ENCODE measurements at regions not wholly inside any gene's neighbourhood (a gene's known extent, or its start where the extent isn't known, plus 50 kb on each side); places are given as distances from the start of the nearest gene placed in this dataset.

DNA sequence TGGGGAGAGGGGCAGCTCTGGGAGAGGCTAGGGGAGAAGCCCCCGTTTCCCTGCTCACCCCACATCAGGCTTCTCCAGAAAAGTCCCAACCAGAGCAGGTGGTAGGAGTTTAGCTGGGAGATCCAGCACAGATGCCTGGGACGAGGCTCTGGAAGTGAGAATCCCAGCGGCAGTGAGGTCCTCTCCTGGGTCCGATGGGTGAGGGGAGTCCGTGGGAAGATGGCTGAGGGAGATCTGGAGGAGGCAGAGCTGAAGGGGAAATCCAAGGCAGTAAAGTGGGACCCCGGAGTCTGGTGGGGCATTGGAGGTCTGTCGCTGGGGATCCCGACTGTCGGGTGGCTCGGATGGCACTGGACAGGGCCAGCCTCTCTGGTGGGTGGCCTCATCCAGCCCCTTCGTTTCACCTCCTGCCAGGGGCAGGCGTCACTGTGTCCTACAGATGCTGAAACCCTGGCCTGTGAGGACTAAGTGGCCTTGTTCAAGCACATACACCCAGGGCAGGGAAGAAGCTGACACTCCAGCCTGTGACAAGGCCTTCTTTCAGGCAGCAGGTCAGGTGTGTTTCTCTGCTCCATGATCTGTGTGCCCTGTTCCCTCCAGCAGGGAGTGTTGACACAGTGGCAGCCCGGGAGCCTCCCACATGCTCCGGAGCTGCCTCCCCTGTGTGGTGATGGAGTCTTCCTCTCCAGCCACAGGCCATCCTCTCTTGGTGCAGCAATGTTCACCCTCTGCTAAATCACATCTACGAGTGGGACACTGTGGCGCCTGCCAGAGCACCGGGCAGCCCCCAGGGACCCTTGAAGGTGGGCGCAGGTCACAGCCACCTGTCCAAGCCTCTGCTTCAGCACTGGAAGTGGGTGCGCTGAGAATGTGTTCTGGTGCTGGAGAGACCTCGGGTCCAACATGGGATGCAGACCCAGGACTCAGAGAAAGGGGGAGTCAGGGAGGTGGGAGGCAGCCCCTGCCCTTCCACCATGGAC, 850.8 kb downstream of the BRD1 start:
- DNase-seq (ENCODE audit: low read depth in 2 of 2), result no peak

DNA sequence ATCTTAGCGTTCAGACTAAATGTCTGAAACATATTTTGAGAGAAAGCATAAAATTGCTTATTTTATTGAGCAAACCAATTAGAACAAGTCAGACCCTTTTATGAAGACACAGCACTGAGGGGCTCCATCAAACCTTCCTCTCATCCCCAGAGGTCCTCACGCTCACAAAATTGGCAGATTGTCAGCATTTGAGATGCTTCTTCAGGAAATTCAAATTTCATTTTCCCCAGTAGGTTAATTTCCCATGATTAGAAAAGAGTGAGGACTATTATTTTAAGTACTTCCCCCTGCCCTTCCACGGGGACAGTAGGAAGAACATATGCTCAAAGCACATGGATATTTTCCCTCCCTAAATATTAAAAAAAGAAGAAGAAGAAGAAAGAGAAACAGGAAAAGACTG, 851.8 kb downstream of the BRD1 start:
- DNase-seq (ENCODE audit: low read depth in 2 of 2), result no peak

DNA sequence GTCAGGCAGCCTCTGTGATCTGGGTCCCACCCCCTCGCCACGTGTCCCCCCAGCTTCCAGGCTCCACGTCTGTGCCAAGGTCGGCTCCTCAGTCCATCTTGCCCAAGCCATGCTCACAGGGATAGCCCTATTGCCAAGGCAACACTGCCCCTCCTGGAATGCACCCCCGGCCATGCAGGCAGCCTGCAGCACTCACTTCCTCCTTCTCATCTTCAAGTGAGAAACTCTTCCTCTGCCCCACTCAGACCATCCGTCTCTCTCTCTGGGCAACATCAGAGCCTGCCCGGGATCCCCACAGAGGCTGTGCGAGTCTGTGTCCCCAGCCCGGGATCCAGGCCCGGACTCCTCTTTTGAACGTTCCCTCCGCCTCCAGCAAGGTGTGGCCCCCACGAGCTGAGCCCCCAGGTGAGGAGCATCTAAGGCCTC, 852.3 kb downstream of the BRD1 start:
- no peak for DNase-seq (ENCODE audit: low read depth in 2 of 2)

DNA sequence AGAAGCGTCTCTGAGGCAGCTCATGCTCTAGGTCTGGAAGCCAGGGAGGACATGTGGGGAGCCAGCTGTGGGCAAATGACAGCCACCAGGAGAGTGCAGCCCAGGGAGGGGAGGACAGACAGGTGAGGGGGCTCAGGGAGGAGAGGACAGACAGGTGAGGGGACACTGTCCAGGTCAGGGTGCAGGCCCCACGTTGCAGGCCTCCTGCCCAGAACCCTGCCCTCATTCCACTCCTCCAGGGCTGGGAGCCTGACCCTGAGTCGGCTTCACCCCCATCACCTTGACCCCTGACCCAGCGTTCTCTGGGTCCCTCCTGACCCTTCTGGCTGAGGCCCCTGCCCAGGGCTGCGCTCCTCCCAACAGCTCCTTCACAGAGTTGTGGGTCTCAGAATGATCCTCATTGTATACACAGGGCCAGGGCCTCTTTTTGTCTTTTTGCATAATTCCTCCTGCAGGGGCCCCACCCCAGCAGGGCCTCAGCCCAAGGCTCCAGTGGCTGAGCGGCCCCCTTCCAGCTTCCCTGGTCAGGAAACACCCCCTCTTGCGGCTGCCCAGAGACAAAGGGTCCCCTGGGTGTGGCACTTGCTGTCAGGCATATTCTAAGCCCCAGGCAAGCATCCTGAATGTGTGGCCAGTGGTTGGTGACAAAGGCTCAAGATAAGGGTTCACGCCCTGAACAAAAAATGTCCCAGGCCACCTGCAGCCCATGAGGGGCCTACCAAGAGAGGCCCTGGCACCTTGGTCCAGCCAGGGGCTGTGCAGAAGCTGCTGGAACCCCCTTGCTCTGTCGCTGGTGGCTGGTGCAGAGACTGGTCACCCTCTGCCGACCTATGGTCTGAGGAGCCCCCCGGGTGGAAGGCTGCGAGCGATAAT, 853.0 kb downstream of the BRD1 start:
- DNase-seq (ENCODE audit: low read depth in 2 of 2), result no peak

DNA sequence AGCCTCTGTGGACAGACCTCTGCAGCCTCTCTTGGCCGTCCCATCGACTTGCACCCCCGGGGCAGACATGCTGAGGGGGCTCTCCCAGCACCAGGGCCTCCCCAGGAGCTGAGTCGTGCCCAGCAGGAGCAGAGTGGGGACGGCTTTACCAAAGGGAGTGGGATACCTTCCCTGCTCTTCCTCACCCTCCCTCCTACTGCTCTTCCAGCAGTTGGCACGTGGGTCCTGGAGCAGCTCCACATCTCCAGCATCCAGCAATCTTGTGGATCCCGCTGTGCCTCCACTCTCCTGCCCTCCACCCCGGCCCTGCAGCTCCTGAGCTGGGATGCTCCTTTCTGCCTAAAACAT, 854.0 kb downstream of the BRD1 start:
- no peak for DNase-seq (ENCODE audit: low read depth in 2 of 2)

DNA sequence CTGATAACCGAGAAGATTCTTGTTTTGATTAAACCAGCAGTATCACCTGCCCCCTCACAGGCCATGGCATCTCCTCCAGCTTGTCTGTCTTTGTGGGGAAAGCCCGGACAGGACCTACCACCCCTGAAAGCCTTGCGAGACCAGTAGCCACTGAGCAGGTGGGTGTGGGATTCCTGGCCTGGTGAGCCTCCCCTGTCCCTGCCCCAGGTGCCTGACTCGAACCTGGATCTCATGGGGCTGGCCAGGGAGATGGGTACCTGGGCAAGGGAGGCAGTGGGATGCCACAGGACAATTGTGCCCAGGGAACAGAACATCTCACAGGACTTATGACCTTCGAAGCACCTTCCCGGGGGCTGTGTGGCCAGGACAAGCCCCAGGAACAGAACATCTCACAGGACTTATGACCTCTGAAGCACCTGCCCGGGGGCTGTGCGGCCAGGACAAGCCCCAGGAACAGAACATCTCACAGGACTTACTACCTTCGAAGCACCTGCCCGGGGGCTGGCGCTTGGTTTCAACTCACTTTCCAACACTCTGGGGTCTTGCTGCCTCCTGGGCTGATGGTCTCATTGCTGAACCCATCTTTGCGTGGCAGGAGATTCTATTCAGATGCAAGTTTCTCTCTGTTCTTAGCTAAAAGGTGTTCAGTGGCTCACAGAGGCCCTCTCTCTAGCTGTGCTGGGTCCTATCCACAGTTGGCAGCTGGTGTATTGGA, 854.5 kb downstream of the BRD1 start:
- DNase-seq (ENCODE audit: low read depth in 2 of 2), result no peak

DNA sequence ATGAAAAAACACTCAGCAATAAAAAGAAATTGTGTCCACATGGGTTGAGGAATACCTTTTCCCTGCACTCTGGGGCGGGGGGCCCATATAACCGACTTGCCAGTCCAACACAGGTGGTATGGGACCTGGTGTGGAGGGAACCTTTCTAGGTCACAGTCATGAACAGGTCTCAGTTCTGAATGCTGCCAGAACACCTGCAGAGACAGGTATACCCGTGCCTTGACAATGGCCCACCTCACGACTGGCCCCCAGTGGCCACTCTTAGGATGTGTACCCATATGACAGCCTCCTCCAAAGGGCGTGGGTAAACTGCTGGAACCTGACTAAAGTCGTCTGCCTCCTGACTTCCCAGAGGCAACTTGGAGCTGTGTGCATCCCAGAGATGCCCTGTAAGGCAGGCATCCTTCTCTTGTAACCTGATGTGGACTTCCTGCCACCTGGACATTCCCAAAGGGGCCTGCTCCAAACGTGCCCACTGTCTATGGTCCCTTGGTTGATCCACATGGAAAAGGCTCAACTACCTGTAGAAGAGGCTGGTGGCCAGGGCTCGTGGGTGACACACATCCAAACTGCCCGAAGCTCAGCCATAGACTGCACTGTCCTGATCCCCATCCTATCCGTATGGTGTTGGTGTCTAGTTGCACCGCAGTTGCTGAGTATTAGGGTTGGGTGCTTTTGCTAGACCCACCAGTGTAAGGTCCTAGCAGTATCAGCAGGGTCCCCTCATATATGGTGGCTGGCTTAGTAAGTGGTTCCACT, 859.3 kb downstream of the BRD1 start:
- DNase-seq (ENCODE audit: low read depth in 2 of 2), result no peak

DNA sequence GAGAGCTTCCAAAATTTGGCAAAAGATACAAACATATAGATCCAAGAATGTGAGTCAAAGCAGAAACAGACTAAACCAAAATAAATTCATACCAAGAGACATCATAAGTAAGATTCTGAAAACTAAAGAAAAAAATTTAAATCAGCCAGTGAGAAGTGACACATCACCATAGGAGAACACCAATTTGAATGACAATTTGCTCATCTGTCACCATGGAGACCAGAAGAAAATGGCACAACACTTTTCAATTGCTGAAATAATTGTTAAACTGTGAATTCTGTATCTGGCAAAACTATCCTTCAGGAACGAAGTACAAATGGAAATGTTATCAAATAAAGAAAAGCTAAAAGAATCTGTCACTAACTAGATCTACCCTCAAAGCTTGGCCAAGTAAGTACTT, 864.3 kb downstream of the BRD1 start:
- DNase-seq (ENCODE audit: low read depth in 2 of 2), result no peak

DNA sequence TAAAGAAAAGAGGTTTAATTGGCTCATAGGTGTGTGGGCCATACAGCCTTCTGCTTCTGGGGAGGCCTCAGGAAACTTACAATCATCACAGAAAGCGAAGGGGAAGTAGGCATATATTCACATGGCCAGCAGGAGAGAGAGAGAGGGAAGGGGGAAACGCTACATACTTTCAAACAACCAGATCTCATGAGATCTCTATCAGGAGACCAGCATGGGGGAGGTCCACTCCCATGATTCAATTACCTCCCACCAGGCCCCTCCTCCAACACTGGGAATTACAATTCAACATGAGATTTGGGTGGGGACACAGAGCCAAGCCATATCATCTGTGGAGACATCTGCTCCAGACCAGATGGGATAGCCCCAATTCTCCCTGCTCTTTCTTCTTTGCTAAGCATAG, 866.0 kb downstream of the BRD1 start:
- no peak for DNase-seq (ENCODE audit: low read depth in 2 of 2)

DNA sequence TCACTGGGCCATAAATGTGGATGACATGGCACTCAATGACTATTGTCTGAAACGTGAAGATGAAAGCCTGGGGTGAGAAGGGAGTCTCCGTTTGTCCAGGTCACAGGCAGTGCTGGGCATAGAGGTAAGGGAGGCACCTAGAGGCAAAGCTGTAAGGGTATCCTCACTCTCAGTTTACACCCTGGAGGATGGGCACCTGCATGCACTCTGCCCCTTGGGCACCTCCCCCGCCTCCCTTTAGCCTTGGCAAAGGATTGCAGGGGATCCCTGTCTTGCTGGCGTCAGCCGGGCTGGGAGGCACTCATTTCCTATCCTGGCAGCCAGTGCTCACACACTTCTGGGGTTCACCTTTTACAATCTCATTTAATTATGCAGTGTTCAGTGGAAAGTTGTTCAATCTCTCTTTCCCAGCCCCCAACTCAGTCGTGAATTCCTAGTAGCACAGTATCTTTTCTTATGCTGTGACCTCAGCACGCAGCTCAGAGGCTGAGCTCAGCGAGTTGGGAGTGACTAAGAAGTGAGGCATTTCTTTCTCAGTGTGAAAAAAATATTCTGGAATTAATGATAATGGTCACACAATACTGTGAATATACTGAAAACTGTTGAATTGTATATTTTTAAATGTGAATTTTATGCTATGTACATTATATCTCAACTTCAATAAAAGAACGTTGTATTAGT, 866.6 kb downstream of the BRD1 start:
- no peak for DNase-seq (ENCODE audit: low read depth in 2 of 2)

DNA sequence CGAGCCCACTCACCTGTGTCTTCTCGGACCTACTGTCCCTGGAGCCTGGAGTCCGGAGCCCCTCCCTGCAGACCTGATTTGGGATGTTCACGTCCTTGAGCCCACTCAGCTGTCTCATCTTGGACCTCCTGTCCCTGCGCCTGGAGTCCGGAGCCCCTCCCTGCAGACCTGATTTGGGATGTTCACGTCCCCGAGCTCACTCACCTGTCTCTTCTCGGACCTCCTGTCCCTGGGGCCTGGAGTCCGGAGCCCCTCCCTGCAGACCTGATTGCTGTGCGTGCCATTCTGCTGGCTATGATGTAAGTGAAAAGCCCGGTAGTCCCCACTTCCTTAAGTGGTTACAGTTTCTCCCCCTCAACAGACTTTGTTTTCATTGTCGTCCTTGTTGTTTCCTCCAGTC, 867.1 kb downstream of the BRD1 start:
- no peak for DNase-seq (ENCODE audit: low read depth in 2 of 2)

DNA sequence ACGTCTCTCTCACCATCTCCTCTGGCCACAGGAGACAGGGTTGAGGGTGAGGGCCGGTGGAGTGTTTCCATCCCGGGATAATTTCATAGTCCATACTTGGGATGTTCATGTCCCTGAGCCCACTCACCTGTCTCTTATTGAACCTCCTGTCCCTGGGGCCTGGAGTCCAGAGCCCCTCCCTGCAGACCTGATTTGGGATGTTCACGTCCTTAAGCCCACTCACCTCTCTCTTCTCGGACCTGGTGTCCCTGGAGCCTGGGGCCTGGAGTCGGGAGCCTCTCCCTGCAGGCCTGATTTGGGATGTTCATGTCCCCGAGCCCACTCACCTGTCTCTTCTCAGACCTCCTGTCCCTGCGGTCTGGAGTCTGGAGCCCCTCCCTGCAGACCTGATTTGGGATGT, 868.2 kb downstream of the BRD1 start:
- no peak for DNase-seq (ENCODE audit: low read depth in 2 of 2)

DNA sequence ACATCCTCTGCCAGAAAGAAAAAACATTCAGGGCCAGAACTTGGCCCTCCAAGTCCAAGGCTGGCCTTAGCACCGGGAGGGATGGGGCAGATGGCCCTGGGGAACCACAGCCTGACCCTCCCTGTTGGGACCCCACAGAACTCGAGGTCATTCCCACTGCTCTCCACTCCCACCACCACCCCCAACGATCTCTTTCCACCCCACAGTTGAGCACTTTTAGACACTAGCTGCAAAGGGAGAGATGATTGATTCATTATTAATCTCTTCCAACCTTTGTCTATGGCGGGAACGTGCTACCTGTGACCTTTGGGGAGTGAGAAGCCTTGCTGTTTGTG, 869.7 kb downstream of the BRD1 start:
- no peak for DNase-seq (ENCODE audit: low read depth in 2 of 2)

DNA sequence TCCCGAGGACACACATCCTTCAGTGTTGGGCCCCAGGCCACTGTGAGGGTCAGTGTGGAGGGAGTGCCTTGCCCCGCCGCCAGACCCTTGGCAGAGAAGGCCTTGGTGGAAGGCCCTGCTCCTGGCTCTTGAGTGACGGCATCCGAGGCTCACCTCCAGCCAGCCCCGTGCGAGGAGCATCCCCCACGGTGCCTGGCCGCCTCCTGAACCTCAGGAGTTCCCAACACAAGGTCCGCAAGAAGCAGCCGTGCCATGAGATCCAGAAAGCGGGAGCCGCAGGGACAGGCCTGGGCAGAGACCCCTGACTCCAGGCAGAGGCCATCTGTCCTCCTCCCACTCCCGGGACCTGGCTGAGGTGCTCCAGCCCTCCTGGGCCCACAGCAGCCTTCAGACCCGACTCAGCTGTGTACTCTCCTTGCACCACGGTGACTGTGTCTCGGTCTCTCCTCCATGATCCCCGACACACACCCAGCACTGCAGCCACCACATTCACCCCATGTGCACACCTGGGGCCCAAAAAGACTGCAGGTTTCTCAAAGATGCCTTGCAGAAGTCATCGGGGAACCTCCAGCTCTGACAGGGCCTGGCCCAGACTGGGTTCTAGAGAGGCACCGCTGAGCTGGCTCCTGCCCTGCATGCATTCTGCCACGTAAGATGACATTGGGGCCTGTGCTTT, 870.2 kb downstream of the BRD1 start:
- no peak for DNase-seq (ENCODE audit: low read depth in 2 of 2)

DNA sequence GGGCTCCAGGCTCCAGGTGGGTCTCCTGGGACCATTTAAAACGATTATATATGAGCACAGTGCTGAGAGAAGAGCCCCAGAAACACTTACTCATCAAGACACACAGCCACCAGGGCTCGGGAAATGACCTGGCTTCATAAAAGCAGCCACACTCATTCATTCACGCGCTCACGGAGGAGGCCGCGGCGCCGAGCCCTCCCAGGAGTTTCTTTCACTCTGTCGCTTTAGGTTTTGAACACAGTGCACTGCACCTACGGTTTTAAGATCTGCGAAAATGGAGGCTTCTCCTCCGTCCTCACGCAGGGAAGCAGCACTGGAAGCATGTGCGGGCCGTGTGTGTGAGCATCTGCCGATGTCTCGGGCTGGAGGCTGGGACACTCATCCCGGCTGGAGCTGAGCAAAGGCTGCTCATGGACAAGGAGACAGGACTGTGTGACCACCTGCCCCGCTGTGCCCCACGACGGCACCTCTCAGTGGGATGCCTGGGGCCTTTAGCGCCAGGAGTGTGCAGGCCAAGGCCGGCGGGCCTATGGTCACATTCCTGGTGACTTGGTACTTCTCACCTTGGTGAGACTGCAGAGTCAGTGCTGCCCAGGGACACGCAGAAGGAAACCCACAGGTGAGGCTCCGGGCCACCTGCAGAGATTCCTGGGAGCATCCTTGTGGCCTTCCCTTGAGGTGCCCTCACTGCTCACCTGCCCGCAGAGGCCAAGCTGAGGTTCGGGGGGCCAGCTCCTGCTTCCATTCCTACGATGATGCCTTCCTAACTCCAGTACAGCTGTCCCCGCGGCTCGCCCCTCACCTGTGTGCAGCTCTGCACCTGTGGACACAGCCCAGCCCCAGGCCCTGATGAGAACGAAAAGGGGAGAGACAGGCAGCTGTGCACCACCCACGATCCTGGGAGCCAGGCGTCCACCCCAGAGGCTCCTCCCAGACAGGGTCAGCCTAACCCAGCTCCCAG, 872.0 kb downstream of the BRD1 start:
- DNase-seq (ENCODE audit: low read depth in 2 of 2), result no peak

DNA sequence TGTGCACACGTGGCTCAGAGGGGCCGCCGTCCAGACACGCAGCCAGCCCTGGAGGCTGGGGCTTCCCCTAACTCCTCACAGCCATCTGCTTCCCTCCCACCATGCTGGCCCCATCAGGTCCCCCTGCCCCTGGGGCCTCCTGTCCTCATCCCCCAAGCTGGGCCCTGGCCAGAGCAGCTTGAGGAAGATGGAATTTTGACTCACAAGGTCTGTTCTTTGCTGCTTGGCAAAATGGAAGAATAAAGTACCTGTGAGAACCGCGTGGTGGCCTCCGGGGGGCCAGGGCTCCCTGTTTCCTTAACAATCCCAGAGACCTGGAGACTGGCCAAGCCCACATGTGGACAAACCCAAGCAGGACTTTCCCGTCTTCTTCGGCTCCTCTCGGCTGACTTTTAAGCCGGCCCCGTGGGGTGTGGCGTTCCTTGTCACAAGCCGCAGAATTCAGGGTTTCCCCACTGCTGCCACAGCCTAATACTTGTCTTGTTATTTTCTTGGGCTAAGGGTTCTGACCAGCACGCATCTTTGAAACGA, 872.8 kb downstream of the BRD1 start:
- no peak for DNase-seq (ENCODE audit: low read depth in 2 of 2)

DNA sequence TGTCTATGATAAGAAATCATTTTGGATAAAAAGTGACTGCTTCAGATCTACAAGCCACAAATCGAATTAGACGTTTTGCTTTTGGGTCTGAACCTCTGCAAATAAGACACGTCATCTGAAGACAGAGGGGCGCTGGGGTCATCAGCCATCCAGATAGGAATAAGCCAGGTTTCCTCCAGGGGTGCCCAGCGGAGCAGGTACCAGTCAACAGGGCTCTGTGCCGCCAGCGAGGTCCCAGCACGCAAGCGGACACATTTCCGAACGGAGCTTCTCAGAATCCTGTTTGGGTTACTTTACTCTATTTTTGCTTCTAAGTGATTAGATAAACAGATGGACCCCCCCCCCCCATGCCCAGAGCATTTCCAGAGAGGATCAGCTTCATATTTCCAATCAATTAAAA, 873.8 kb downstream of the BRD1 start:
- no peak for DNase-seq (ENCODE audit: low read depth in 2 of 2)

DNA sequence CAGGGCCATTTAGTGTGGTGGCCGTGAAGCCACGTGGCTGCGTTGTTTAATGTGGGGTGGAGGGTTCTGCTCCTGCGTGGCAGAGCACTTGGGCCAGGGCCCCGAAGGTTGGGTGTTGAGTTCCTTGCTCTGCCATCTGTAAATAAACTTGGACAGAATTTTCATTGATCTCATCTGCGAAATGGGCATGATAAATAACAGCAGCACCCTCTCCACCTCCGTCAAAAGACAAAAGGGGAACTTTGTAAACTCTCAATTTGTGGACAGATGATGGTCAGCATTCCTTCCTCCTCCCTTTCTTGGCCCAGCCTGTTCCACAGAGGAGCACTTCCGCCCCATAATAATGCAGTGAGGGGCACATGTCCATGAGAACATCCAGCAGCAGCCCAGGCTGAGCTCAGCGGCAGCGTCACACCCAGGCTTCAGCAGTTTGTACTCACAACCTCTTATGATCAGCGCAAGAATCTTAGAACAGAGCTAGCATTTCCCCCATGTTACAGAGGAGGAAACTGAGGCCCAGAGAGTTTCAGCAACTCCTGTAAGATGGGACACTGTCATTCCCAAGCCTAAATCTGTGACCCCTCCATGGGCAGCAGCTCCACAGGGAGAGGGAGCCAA, 874.5 kb downstream of the BRD1 start:
- DNase-seq (ENCODE audit: low read depth in 2 of 2), result no peak
